Epithelial cell of proximal tubule (primary cell): ENCODE measurements at regions not wholly inside any gene's neighbourhood (a gene's known extent, or its start where the extent isn't known, plus 50 kb on each side); places are given as distances from the start of the nearest gene placed in this dataset.

Source experiments
- DNase-seq: peaks from one replicate; pipeline ENCODE4 v3.0.0-alpha.2; 2011; ENCODE audit warnings: low read depth
- H3K4me3 ChIP-seq: 2 replicates; pipeline ENCODE4 v1.5.1; 2011; ENCODE audit warnings: low read depth, mild to moderate bottlenecking, low read length
- TF ChIP-seq, protein P1 (sequence below): conservative IDR thresholded peaks from 2 replicates; pipeline ENCODE4 v1.5.1; 2012; ENCODE audit warnings: low read depth, mild to moderate bottlenecking, low read length

GRCh38 chrX:134161162-134161561 is 75.8 kb upstream of the CCDC160 start:
- peak; percentile 20 for DNase-seq
- TF ChIP-seq, protein P1, sequence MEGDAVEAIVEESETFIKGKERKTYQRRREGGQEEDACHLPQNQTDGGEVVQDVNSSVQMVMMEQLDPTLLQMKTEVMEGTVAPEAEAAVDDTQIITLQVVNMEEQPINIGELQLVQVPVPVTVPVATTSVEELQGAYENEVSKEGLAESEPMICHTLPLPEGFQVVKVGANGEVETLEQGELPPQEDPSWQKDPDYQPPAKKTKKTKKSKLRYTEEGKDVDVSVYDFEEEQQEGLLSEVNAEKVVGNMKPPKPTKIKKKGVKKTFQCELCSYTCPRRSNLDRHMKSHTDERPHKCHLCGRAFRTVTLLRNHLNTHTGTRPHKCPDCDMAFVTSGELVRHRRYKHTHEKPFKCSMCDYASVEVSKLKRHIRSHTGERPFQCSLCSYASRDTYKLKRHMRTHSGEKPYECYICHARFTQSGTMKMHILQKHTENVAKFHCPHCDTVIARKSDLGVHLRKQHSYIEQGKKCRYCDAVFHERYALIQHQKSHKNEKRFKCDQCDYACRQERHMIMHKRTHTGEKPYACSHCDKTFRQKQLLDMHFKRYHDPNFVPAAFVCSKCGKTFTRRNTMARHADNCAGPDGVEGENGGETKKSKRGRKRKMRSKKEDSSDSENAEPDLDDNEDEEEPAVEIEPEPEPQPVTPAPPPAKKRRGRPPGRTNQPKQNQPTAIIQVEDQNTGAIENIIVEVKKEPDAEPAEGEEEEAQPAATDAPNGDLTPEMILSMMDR: no peak

DNA sequence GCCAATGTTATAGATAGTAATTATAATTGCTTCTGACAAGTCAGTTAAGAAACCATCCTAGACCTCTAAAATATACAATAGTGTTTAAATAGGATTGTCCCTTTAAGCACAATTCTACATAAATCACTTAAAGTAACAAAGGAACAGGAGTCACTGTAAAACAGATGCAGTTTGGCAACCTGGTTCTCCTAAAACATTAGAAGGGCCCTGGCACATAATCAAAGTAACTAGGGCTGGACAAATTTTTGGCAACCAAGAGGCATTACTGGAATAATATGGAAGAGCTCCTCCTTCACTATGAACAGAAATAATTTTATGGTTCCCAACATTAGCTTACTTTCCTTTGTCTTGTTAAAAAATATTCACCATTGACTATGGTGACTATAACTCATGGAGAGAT is 75.0 kb upstream of the CCDC160 start:
- TF ChIP-seq, protein P1: no peak
- no peak for DNase-seq
- no peak overlapping the region for H3K4me3 ChIP-seq

More at GRCh38 chrX:134161162-134161561, 75.8 kb upstream of the CCDC160 start:
- no peak overlapping the region for H3K4me3 ChIP-seq

- TF ChIP-seq, protein P1: no peak
- H3K4me3 ChIP-seq: no peak overlapping the region
These were observed 73.1 kb upstream of the CCDC160 start for GRCh38 chrX:134163836-134164235.

DNA sequence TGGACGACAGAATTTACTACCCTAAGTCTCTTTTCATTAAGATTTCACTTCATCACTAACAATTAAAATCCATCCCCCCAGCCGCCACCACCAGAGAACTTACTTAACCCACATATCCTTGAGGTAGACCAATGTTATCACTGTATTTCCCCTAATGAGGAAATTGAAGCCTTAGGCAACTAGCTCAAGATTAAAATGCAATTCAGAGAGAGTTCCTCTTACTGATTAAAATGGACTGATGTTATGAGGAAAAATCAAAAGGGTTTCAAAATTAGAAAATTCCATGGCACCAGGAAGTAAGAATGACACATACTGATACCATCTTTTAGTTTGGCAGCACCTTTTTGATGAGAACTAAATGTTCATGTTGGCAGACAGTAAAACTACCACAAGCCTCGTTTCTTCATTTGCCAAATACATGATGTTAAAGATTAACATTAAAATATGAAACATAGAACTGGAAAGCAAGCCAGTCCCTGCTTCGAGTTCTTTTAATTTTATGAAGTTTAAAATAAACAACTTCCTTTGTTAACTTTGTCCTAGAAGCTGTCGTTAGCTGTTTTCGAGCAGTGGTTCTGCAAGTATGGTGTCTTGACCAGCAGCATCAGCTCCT is 69.3 kb upstream of the CCDC160 start:
- DNase-seq: no peak
- H3K4me3 ChIP-seq: no peak overlapping the region
- TF ChIP-seq, protein P1: no peak

More at GRCh38 chrX:134163836-134164235, 73.1 kb upstream of the CCDC160 start:
- no peak for DNase-seq

GRCh38 chrX:134171661-134172587 is 65.1 kb upstream of the CCDC160 start:
- no peak for DNase-seq
- peak overlapping the region; percentile 51 for H3K4me3 ChIP-seq
- TF ChIP-seq, protein P1: no peak

DNA sequence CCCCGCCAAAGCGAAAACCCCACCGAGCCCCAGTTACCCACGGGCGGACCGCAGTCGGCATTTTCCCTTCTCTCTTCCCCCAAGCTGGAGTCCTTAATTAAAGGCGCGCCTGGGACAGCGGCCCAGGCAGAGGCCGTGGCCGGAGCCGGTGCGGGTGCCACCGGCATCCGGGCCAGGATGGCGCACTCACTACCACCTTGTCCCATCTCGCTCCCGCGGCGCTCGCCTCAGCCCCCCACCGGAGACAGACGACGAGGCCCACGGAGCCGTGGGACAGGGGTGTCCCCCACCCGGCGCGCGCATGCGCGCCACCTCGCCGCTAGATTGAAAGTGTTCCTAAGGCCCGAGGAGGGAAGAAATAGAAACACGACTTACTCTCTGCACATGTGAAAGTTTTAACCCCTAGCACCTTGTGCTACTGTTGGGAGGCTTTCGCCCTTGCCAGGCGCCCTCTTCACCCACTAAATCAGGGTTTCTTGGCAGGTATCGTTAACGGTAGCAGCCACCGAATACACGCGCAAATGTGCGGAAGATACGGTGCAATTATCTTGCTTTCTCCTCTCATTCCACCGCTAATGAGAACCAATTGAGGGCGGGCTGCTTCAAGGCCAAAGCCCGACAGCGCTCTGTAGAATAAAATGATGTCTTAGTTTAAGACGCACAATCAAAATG is 64.3 kb upstream of the CCDC160 start:
- peak overlapping the region; percentile 51 for H3K4me3 ChIP-seq
- TF ChIP-seq, protein P1: no peak
- no peak for DNase-seq
